ENCODE measurements at regions not wholly inside any gene's neighbourhood (a gene's known extent, or its start where the extent isn't known, plus 50 kb on each side); places are given as distances from the start of the nearest gene placed in this dataset.
A peak's percentile ranks its signal among the peaks of the same experiment; 100 is the strongest.

GRCh38 chr11:116310226-116310625 lies 462.6 kb downstream of the BUD13 start:
- TF ChIP-seq EZH2 (IDR thresholded peaks at IDR 0.05; ENCODE audit: low read length, missing control alignments) (no peak), CTCF (conservative IDR thresholded peaks at IDR 0.05 in 1 of 2, IDR thresholded peaks at IDR 0.05 in 1 of 2; ENCODE audit: low read depth in 1 of 2, low read length in 2 of 2) (no peak)
- H3K4me3 ChIP-seq (replicated peaks in 1 of 4; ENCODE audit: control extremely low read depth in 1 of 4, insufficient read depth in 1 of 4, low read depth in 3 of 4, low read length in 4 of 4), result no peak overlapping the region
- DNase-seq (ENCODE audit: low read depth in 2 of 2), result peak in 1 of 2 donors; percentile 84
- no peaks in the 10 kb centered on the region for H3K9me3 ChIP-seq (ENCODE audit: control insufficient read depth, insufficient read depth, low read depth, low read length)
- no peaks in the 10 kb centered on the region for H4K20me1 ChIP-seq (ENCODE audit: control insufficient read depth, extremely low read depth, insufficient read depth, low read length)
- H3K4me2 ChIP-seq (ENCODE audit: extremely low read depth, insufficient read depth, low read length), result no peak overlapping the region
- H3K79me2 ChIP-seq (ENCODE audit: control insufficient read depth, insufficient read depth, low read length), result no peaks in the 10 kb centered on the region
- H2AFZ ChIP-seq (ENCODE audit: low read length), result no peak overlapping the region
- no peaks in the 10 kb centered on the region for H3K27me3 ChIP-seq (ENCODE audit: control insufficient read depth, insufficient read depth, low read length)
- H3K36me3 ChIP-seq (ENCODE audit: control insufficient read depth, insufficient read depth, low read length), result no peaks in the 10 kb centered on the region
- H3K4me1 ChIP-seq (ENCODE audit: control insufficient read depth, extremely low read depth, insufficient read depth, low read length), result no peaks in the 10 kb centered on the region
- no peak overlapping the region for H3K27ac ChIP-seq (ENCODE audit: insufficient read depth, low read length)
- H3K9ac ChIP-seq (ENCODE audit: insufficient read depth, low read length), result no peak overlapping the region

GRCh38 chr11:116309446-116309845 lies 463.3 kb downstream of the BUD13 start:
- DNase-seq (ENCODE audit: low read depth in 2 of 2), result peak in 1 of 2 donors; percentile 8
- Histone ChIP-seq H3K79me2 (ENCODE audit: control insufficient read depth, insufficient read depth, low read length) (no peaks in the 10 kb centered on the region), H3K9me3 (ENCODE audit: control insufficient read depth, insufficient read depth, low read depth, low read length) (no peaks in the 10 kb centered on the region), H3K36me3 (ENCODE audit: control insufficient read depth, insufficient read depth, low read length) (no peaks in the 10 kb centered on the region), H4K20me1 (ENCODE audit: control insufficient read depth, extremely low read depth, insufficient read depth, low read length) (no peaks in the 10 kb centered on the region), H3K27ac (ENCODE audit: insufficient read depth, low read length) (no peak overlapping the region), H3K27me3 (ENCODE audit: control insufficient read depth, insufficient read depth, low read length) (no peaks in the 10 kb centered on the region), H2AFZ (ENCODE audit: low read length) (no peak overlapping the region), H3K4me2 (ENCODE audit: extremely low read depth, insufficient read depth, low read length) (no peak overlapping the region), H3K9ac (ENCODE audit: insufficient read depth, low read length) (no peak overlapping the region), H3K4me3 (replicated peaks in 1 of 4; ENCODE audit: control extremely low read depth in 1 of 4, insufficient read depth in 1 of 4, low read depth in 3 of 4, low read length in 4 of 4) (no peak overlapping the region), H3K4me1 (ENCODE audit: control insufficient read depth, extremely low read depth, insufficient read depth, low read length) (no peaks in the 10 kb centered on the region)
- no peak for TF ChIP-seq CTCF (conservative IDR thresholded peaks at IDR 0.05 in 1 of 2, IDR thresholded peaks at IDR 0.05 in 1 of 2; ENCODE audit: low read depth in 1 of 2, low read length in 2 of 2)
- TF ChIP-seq EZH2 (IDR thresholded peaks at IDR 0.05; ENCODE audit: low read length, missing control alignments), result no peak

- no peaks in the 10 kb centered on the region for H3K4me1 ChIP-seq (ENCODE audit: control insufficient read depth, extremely low read depth, insufficient read depth, low read length)
- H2AFZ ChIP-seq (ENCODE audit: low read length), result no peak overlapping the region
- DNase-seq (ENCODE audit: low read depth in 2 of 2), result no peak
- no peaks in the 10 kb centered on the region for H3K36me3 ChIP-seq (ENCODE audit: control insufficient read depth, insufficient read depth, low read length)
- no peak overlapping the region for H3K4me3 ChIP-seq (replicated peaks in 1 of 4; ENCODE audit: control extremely low read depth in 1 of 4, insufficient read depth in 1 of 4, low read depth in 3 of 4, low read length in 4 of 4)
- TF ChIP-seq CTCF (conservative IDR thresholded peaks at IDR 0.05 in 1 of 2, IDR thresholded peaks at IDR 0.05 in 1 of 2; ENCODE audit: low read depth in 1 of 2, low read length in 2 of 2), result no peak
- no peak for TF ChIP-seq EZH2 (IDR thresholded peaks at IDR 0.05; ENCODE audit: low read length, missing control alignments)
- no peaks in the 10 kb centered on the region for H4K20me1 ChIP-seq (ENCODE audit: control insufficient read depth, extremely low read depth, insufficient read depth, low read length)
- no peaks in the 10 kb centered on the region for H3K79me2 ChIP-seq (ENCODE audit: control insufficient read depth, insufficient read depth, low read length)
- no peak overlapping the region for H3K9ac ChIP-seq (ENCODE audit: insufficient read depth, low read length)
- no peaks in the 10 kb centered on the region for H3K27me3 ChIP-seq (ENCODE audit: control insufficient read depth, insufficient read depth, low read length)
- no peak overlapping the region for H3K4me2 ChIP-seq (ENCODE audit: extremely low read depth, insufficient read depth, low read length)
- H3K9me3 ChIP-seq (ENCODE audit: control insufficient read depth, insufficient read depth, low read depth, low read length), result no peaks in the 10 kb centered on the region
- H3K27ac ChIP-seq (ENCODE audit: insufficient read depth, low read length), result no peak overlapping the region
Observed at GRCh38 chr11:116302756-116303155, 470.0 kb downstream of the BUD13 start.
